ENCODE measurements at regions not wholly inside any gene's neighbourhood (a gene's known extent, or its start where the extent isn't known, plus 50 kb on each side); places are given as distances from the start of the nearest gene placed in this dataset.
A peak's percentile ranks its signal among the peaks of the same experiment; 100 is the strongest.
"Not testable (repeated sequence)": the region's sequence is repeated elsewhere in the genome, so short reads cannot be mapped to it uniquely, and the experiment has no call there.

DNA sequence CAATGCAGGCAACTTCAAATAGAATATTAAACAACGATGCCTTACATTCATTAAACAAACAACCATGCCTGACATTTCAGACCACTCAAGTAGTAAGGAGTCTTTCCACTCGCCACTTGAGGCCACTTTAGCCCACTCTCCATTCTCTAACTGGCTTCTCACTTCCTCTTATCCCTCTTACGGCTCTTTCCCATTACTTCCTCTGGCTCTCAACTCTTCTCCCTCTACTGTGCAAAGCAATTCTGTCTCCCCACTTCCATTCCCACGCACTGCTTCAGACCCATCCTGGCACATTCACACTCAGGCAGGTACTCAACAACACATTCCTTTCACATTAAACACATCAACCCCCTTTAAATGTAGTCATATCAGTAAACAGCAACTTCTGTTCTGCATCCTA is 229.8 kb upstream of the IPO5 start:
- DNase-seq = no peak

DNA sequence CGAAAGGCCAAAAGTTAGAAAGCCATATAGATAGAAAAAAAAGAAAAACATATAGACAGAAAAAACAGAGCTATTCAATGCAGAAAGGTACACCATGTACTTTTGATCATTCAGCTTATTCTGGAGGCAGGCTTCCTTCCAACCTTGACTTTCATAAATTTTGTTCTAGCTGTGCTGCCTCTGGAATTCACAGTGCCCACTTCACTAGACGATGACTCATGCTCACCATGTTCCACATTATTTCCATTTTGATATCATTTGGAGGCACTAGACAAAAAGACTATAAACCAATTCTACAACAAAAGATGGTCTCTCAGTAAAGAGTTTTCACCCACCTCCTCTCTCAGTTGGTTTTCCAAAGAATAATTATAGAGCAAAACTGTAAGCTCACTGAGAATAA is 229.0 kb upstream of the IPO5 start:
- DNase-seq = no peak

DNA sequence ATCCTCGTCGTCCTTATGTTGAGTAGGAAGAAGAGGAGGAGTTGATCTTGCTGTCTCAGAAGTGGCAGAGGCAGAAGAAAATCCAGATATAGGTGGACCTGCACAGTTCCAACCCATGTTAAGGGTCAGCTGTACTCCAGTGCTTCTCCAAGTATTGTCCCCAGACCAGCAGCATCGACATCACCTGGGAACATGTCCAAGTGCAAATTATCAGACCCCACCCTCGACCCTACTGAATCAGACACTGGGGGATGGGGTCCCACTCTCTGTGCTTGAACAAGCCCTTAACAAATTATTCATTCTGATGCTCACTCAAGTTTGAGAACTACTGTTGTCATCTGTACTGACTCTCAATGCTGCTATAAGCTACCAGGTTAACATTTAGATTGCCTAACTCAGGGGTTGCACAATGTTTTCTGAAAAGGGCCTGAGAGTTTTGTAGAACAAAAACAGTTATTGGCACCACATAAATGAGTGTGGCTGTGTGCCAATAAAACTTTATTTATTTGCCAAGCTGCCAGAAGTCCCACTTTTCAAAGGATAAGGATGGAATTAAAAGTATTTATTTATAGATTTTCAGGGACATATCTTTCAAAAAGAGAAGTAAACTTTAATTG is 226.7 kb upstream of the IPO5 start:
- peak in 2 of 3 donors; percentile 7 to 25 for DNase-seq

DNA sequence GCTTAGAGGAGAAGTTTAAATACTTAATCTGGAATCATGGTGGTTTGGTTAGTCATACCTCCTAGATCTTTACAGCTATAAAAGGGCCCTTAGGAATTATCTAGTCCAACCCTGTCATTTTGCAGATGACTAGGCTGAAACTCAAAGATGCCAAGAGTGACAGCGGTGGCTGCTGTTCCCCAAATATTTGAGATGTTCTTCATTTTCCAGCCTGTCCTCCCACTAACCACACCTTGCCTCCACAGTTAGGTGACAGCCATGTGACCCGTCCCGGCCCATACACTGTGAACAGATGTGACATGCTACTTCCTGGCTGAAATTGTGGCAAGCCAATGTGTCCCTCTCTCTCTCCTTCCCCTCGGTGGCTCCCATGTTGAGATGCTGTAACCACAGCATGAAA is 225.5 kb upstream of the IPO5 start:
- DNase-seq = no peak

DNA sequence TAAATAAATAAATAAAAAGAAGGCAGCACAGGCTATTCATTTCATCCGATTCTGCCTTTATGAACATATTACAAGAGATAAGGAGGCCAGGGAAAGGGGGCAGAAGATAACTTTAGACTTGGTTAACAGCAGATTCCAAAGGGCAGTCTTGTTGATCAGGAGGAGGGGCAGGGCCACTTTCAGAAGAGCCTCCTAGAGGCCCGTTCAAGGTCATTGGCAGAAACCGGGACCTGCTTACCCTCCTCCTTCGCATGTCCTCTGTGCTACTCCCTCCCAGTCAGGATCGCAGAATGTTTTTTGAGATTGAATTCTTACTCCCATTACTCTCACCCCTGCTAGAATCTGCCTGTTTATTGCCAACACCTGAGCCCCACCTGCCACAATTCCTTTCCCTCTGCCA is 217.0 kb upstream of the IPO5 start:
- no peak for DNase-seq

DNA sequence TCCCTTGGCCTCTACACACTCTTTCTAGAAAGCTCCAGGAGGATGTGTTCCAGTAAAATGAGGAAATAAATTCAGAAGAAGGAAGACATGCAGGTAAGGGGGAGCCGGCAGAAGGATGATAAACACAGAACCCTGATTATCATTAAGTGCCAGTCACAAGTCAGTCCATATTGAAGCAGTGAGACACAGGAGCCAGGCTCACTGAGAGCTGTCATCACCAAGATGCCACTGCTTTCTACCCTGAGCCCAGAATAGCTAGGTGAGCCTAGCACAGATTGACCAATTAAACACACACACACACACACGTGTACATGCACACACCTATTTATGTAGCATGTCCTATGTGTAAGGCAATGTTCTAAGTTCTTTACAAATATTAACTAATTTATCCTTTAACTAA is 211.4 kb upstream of the IPO5 start:
- DNase-seq = no peak

DNA sequence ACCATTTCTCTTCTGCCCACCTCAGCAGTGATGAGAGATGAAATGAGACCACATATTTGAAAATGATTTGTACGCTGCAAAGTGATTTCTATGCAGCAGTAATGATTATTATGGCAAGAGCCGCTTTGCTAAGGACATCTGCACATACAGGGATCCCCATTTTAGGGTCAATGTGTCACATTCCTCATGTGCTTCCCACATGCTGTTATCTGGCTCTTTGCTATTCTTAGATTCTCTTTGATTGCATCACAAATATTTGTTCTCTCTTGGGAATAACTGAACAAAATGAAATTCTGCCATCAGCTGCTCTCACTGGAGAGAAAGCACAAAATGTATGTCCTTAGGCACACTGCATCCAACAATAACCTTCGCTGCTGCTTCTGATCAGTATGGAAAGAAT is 209.5 kb upstream of the IPO5 start:
- DNase-seq = peak in 2 of 3 donors; percentile 10 to 43

DNA sequence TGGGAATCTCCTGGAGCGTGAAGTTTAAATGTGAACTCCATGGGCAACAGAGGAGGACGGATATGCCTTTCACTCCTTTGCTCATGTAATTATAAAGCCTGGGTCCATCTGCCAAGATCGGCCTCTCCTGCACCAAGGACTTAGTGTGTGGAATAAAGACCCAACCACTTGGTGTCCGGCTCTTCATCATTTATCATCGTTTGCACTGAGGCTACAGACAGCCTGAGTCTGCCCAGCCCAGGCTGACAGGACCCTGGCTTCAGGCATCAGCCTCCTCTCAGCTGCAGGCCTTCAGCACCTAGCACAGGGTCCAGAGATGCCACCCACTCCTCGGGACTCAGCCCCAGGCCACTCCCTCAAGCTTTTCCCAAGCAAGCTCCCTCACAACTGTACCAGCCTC is 206.8 kb upstream of the IPO5 start:
- DNase-seq = no peak

DNA sequence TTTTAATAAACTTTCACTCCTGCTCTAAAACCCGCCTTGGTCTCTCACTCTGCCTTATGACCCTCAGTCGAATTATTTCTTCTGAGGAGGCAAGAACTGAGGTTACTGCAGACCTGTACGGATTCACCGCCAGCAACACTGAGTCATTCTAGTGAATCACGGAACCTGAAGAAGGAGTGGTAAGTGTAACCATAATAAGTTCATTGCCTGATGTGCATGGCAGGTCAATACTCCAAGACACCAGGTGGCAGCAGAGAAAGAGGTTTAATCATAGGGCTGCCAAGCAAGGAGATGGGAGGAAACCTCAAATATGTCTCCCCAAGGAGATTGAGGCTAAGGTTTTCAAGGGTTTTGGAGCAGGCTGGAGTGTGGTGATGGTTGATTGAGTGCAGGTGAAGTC is 204.3 kb upstream of the IPO5 start:
- no peak for DNase-seq

DNA sequence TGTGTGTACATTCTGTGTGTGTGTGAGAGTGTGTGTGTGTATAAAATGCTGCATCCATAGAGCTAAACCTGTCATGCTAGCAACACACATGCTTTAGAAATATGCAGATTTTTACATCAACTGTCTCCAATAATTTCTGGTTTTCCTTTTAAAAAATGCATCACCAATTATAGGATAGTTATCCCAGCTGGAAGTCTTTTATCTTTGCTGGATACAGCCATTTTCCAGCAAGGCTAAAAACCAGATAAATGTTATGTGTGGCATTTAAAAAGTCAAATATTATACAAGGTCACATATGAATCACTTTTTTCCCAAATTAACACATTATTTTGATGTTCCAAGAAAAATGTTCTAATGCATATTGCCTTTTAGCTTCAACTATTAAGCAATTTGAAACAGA is 202.0 kb upstream of the IPO5 start:
- no peak for DNase-seq

DNA sequence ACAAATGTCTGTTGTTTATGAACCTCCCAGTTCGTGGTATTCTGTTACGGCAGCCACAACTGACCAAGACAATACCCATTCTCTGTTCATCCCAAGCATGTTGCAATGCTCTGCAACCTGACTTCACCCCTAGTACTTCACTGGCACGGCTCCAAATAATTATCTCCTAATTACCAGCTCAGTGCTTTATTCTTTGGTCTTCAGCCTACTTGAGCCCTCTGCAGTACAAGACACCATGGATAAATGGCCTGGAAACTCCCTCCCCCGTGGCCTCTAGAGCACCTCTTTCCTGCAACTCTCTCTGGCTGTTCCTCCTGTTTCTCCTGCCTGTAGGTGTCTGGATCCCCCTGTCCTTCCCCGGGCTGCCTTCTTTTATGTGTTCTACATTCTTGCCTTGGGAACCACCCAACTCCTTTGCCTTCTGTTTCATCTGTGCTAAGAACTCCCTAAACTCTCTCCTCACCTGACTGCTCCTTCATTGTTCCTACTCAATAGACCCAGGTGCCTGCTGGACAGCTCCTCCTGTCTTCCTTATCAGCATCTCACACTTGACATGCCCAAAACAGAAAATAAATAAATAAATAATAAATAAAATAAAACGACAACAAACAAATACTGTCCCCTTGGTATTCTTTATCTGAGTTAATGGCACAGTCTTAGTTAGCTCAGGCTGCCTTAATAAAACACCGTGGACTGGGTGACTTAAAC is 200.4 kb upstream of the IPO5 start:
- no peak for DNase-seq

DNA sequence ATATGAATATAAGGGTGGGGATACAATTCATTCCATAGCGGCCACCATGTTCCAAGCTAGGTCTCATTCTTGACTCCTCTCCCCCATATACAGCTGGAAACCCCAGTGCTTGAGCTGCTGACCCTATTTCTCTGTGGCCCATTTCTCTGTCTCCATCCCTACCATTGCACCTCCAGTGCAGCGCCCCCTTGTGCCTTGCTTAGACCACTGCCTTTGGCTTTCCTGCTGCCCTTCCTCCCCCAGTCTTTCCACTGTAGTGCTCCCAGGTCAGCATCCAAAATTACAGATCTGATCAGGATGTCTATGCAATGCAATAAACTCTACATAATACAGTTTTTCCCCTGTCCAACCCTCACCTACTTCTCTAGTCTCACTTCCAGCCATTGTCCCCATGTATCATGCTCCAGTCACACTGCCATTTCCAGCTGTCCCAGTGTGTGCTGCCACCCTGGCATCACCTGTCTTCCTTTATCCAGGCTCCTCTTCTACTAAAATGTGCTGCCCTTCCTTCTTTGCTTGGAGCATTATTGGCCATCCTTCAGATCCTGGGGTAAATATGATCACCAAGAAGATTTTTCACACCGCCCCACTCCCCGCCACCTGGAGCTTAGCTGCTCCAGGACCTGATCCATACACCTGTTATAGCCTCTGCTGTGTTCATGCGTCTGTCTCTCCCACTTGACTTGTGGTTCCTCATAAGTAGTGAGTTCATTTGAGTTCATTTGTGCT is 199.4 kb upstream of the IPO5 start:
- no peak for DNase-seq

DNA sequence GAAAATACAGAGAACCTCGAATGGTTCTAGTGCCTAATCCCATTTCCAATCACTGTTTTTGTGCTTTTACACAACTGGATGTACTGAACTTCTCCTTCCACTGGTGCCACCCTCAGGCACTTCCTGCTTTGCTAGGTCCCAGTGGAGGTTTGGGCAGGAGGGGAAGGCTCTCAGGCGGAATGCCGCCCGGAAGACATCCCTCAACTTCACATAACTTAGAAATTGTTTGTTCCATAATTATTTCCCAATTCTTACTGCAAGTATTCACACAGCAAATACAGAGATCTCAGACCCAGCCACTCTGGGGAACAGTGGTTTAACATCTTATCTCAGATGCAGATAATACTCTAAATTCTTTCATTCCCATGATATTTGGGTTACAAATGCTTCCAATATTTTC is 195.7 kb upstream of the IPO5 start:
- DNase-seq = peak in 2 of 3 donors; percentile 9 to 10

DNA sequence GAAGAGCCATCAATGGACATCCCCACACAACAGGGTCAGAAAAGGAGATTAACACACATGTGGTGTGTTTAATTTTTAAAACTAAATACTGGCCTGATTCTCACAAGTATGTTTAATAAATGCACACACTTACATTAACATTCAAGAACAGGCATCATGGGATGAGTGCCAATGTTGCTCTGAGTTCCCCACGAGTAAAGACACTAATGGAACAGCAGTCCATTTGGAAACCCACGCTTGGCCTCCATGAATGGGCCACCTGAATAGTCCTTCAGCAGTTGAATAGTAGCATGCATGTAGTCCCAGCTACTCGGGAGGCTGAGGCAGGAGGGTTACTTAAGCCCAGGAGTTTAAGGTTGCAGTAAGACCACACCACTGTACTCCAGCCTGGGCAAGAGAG is 195.2 kb upstream of the IPO5 start:
- DNase-seq = peak in 2 of 3 donors; percentile 6 to 27

DNA sequence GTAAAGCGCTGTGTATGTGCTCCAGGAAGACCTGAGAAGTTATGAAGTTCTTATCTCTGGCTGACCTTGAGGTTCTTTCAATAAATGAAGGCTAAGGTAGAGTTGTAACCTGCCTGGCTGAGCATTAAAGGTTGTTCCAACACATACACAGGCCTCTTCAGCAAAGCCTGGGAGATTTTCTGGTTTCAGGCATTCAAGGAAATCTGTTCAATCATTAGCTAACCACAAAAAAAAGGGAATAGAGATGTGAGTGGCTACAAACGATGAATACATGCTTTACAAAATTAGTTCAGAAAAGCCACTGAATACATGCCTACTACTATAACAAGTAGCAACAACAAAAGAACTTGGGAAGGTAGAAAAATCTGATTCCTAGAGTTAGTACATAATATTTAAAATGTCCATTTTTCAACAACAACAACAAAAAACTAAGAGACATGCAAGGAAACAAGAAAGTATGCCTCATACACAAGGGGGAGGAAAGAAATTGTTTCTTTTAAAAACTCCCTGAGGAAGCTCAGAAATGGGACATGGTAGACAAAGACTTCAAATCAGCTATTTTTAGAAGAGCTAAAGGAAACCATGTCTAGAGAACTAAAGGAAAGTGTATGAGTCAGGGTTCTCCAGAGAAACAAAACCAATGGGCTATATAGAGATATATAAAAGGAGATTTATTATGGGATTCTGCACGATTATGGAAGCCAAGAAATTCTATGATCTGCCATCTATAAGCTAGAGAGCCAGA is 191.5 kb upstream of the IPO5 start:
- no peak for DNase-seq

DNA sequence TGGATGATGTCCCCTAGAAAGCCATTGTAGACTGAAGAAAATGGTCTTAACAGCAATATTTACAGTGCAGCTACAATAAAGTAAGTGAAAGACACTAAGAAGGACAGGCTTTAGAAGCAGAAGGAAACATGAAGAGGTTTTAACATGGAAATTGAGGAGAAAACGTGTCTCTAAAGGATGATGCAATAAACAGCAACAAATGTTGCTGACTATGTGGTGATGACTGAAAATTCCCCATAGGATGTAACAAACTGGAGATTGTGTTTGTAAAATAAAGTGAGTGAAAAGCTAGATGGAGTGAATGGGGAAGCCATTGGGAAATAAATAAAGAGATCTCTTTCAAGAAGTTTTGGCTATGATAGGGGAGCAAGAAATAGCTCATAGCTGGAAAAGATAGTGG is 186.7 kb upstream of the IPO5 start:
- no peak for DNase-seq

DNA sequence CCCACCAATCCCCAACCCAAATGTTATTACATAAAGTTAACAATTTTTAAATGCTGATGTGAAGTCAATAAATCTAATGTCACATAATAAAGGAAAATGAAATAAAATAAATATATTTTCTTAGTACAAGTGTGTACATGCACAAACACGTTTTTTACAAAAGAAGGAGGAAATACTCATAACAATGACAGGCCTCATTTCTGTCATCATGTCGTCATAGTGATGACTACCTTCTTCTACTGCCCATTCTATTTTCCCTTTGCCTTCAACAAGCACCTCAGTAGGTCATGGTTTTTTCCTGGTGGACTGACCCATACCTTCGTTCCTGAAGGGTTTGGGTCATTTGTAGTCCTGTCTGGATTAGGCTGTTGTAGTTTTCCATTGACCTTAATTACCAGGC is 185.3 kb upstream of the IPO5 start:
- no peak for DNase-seq

DNA sequence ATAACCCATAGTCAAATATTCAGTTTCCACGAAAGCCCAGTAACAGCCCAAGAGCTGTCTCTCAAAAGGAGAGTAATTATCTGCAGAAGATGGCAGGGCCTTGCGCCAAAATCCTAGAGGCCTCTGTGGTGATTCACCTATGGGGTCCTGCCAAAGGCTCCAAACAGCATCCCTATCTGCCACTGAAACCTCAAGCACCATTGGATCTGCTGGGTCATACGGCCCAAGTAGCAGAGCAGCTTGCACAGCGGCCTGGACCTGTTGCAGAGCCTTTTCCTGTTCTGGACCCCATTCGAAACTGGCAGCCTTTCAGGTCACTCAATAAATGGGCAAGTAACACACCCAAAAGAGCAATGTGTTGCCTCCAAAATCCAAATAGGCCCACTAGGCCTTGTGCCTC is 183.2 kb upstream of the IPO5 start:
- not testable (repeated sequence) for DNase-seq

DNA sequence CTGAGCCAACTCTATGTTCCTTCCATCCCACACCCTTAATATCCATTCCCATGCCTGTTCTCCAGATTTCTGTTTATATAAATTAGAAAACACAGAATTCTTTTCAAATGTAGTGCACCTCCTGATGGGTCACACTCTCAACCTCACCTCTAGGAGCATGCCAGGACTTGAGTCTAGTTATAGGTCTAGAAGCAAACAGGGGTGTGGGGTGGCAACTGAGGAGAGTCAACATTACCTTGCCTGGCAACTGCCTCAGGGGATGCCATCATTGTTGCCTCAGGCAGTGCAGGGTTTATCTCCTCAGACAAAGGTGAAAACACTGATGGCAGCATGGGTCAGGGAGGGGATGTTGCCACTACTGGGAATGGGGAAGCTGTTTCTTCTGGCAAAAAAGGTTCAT is 181.0 kb upstream of the IPO5 start:
- DNase-seq = not testable (repeated sequence)

DNA sequence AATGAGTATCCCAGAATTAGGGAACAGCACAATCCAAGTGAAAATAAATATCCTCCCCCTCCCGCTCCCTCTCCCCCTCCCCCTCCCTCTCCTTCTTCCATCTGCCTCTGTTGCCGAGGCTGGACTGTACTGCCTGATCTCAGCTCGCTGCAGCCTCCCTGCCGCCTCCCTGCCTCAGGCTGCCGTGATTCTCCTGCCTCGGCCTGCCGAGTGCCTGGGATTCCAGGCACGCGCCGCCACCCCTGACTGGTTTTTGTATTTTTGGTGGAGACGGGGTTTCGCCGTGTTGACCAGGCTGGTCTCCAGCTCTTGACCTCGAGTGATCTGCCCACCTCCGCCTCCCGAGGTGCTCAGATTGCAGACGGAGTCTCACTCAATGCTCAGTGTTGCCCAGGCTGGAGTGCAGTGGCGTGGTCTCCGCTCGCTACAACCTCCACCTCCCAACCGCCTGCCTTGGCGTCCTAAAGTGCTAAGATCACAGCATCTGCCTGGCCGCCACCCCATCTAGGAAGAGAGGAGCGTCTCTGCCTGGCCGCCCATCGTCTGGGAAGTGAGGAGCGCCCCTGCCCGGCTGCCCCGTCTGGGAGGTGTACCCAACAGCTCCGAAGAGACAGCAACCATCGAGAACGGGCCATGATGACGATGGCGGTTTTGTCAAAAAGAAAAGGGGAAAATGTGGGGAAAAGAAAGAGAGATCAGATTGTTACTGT is 178.9 kb upstream of the IPO5 start:
- not testable (repeated sequence) for DNase-seq

DNA sequence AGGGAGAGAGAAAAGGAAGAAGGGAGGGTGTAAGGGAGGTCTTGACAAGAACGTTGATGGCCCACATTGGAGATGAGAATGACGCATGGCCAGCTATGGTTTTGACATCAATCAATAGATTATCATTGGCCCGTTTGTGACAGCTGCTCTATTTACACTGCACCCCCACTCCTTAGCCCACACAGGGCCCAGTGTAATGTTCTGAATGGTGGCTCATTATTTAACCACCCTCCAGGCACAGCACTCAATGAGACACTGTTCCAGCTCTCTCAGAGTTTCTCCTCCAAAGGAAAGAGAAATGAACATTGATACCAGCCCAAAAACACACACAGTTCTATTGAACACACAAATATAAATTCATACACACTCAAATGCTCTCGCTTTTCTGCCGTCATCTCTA is 173.0 kb upstream of the IPO5 start:
- no peak for DNase-seq

DNA sequence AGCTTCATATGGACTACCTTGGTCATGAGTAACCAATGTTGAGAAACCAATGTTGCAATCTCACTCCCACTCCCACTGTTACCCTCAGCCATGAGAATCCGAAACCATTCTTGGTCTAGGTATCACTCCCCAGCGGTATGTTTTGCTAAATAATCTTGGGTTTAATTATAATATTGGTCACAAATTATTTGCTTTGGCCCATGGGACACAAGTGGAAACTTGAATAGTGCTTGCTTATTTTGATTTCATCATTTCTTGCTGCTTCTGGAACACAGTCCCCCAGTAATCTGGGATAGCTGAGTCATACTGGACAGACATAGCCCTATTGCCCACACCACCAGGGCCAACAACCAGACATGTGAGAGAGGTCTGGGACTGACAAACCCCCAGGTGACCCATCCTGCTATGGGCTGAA is 171.6 kb upstream of the IPO5 start:
- no peak for DNase-seq
